Common myeloid progenitor, CD34-positive (primary cell): ENCODE measurements at regions not wholly inside any gene's neighbourhood (a gene's known extent, or its start where the extent isn't known, plus 50 kb on each side); places are given as distances from the start of the nearest gene placed in this dataset.

Experiments used
- CTCF ChIA-PET: fragments of 350-600 bp; sonication (Branson Sonifier 250); formaldehyde crosslinking; loops from one replicate; lab custom pipeline; 2021; ENCODE audit warnings: antibody characterized with exemption; lab: Charles Lee
- POLR2A ChIA-PET: fragments of 350-600 bp; sonication (Branson Sonifier 250); formaldehyde crosslinking; loops from one replicate; lab custom pipeline; 2021; ENCODE audit warnings: antibody characterized with exemption; lab: Charles Lee
- DNase-seq, 3 donors: peaks; one replicate each; pipeline versions ENCODE4 v3.0.0 to v3.0.0-alpha.2; 2013
- H3K27ac ChIP-seq, 2 experiments: 1 replicate in 1 of 2; 2 replicates in 1 of 2; pipeline ENCODE4 v1.7.0; 2013; ENCODE audit warnings: inconsistent platforms in 2 of 2, low read length in 2 of 2, mild to moderate bottlenecking in 2 of 2, low read depth in 1 of 2, moderate library complexity in 1 of 2; ENCODE audit not compliant: severe bottlenecking in 2 of 2, insufficient read depth in 1 of 2, poor library complexity in 1 of 2
- H3K27me3 ChIP-seq, 5 experiments: replicated peaks in 2 of 5; 1 replicate in 3 of 5; 2 replicates in 2 of 5; pipeline versions ENCODE4 v1.6.1 to v1.7.0; 2013; ENCODE audit warnings: low read length in 4 of 5, mild to moderate bottlenecking in 2 of 5, moderate library complexity in 2 of 5, inconsistent platforms in 1 of 5; ENCODE audit not compliant: insufficient read depth in 5 of 5, control insufficient read depth in 4 of 5
- H3K36me3 ChIP-seq, 4 experiments: 1 replicate in 2 of 4; 2 replicates in 2 of 4; pipeline versions ENCODE4 v1.6.1 to v1.7.0; 2013; ENCODE audit warnings: low read length in 3 of 4, control low read depth in 1 of 4, mild to moderate bottlenecking in 1 of 4; ENCODE audit not compliant: control insufficient read depth in 4 of 4, insufficient read depth in 4 of 4
- H3K4me1 ChIP-seq, 4 experiments: 1 replicate in 3 of 4; 2 replicates in 1 of 4; pipeline versions ENCODE4 v1.6.1 to v1.7.1; 2013; ENCODE audit warnings: low read length in 3 of 4, mild to moderate bottlenecking in 3 of 4, control low read depth in 1 of 4, inconsistent platforms in 1 of 4, moderate library complexity in 1 of 4; ENCODE audit not compliant: control insufficient read depth in 4 of 4, insufficient read depth in 4 of 4; ENCODE audit errors: control extremely low read depth in 1 of 4
- H3K4me3 ChIP-seq, 7 experiments: 1 replicate in 4 of 7; 2 replicates in 3 of 7; pipeline versions ENCODE4 v1.5.1 to v1.7.0; 2013; ENCODE audit warnings: mild to moderate bottlenecking in 7 of 7, low read length in 6 of 7, moderate library complexity in 6 of 7, inconsistent platforms in 2 of 7, low read depth in 2 of 7, control low read depth in 1 of 7; ENCODE audit not compliant: insufficient read depth in 4 of 7, control insufficient read depth in 1 of 7; ENCODE audit errors: extremely low read depth in 1 of 7
- H3K9me3 ChIP-seq, 5 experiments: 1 replicate in 4 of 5; 2 replicates in 1 of 5; pipeline versions ENCODE4 v1.6.1 to v1.7.1; 2013; ENCODE audit warnings: low read length in 4 of 5, mild to moderate bottlenecking in 2 of 5, inconsistent platforms in 1 of 5, low read depth in 1 of 5, moderate library complexity in 1 of 5; ENCODE audit not compliant: control insufficient read depth in 4 of 5, insufficient read depth in 2 of 5; ENCODE audit errors: control extremely low read depth in 1 of 5
- WGBS: methylation state at CpG from one replicate; pipeline ENCODE4 v1.1.5; 2013; ENCODE audit not compliant: insufficient coverage; 5-methylcytosine and 5-hydroxymethylcytosine counted together

DNA sequence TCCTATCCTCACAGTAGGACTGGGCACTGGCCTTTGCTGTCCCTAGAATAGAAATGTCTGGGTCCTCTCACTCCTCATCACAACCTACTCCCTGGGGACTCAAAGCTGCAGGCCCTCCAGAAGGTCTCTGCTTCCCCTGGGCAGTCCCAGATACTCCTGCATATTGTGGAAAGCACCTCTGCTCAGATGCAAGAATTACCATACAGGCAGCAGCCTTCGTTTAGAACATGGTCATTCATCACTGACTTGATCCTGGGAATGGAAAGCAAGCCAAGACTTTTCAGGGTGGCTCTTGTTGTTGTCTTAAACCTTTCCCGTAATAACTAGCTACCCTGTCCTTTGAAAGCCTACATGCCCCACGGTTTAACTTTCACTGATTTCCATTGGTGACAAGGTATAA is 53.1 kb upstream of the NPAS2 start:
- WGBS, result 88% methylated on average over 2 of the region's 3 CpGs
- no peak overlapping the region for H3K4me3 ChIP-seq
- H3K27me3 ChIP-seq, result peaks cover 0 to 21% (median 8%) of the 10 kb centered on the region in 5 experiments
- H3K9me3 ChIP-seq, result peaks cover 0 to 4% (median 0%) of the 10 kb centered on the region in 5 experiments
- no peak for DNase-seq
- H3K4me1 ChIP-seq, result no peaks in the 10 kb centered on the region
- H3K27ac ChIP-seq, result no peak overlapping the region
- no peaks in the 10 kb centered on the region for H3K36me3 ChIP-seq
- POLR2A ChIA-PET, result no interaction called here
- CTCF ChIA-PET, result interaction anchor here (1.1 kb wide), 1 partner anchor 12 kb away, joined by 3 read pairs; no protein-coding TSS in a partner anchor

DNA sequence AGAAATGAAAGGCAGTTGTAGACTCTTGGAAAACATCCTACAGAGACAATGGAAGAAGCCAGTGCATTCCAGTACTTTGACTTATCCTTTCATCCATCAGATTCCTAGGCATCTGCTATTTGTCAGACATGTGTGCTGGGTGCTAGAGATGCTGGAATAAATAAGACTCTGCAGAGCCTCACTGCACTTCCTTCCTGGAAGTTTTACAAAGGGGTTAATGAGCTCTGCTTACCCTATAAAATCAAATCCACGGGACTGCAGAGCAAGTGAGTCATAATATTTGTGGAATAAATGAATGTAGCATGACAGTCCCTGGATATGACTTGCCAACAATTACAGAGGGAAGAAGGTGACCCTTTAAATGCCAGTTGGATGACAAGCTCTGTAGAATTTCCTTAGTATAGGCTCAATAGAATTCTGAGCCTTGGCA is 52.7 kb upstream of the NPAS2 start:
- Histone ChIP-seq H3K27ac (no peak overlapping the region), H3K4me3 (no peak overlapping the region), H3K9me3 (peaks cover 0 to 4% (median 0%) of the 10 kb centered on the region in 5 experiments), H3K36me3 (no peaks in the 10 kb centered on the region), H3K4me1 (no peaks in the 10 kb centered on the region), H3K27me3 (peaks cover 0 to 21% (median 8%) of the 10 kb centered on the region in 5 experiments)
- ChIA-PET POLR2A (no interaction called here), CTCF (interaction anchor here (1.1 kb wide), 1 partner anchor 12 kb away, joined by 3 read pairs; no protein-coding TSS in a partner anchor)
- DNase-seq, result no peak
- WGBS, result no CpG with 5 or more reads among the region's 1 CpG

DNA sequence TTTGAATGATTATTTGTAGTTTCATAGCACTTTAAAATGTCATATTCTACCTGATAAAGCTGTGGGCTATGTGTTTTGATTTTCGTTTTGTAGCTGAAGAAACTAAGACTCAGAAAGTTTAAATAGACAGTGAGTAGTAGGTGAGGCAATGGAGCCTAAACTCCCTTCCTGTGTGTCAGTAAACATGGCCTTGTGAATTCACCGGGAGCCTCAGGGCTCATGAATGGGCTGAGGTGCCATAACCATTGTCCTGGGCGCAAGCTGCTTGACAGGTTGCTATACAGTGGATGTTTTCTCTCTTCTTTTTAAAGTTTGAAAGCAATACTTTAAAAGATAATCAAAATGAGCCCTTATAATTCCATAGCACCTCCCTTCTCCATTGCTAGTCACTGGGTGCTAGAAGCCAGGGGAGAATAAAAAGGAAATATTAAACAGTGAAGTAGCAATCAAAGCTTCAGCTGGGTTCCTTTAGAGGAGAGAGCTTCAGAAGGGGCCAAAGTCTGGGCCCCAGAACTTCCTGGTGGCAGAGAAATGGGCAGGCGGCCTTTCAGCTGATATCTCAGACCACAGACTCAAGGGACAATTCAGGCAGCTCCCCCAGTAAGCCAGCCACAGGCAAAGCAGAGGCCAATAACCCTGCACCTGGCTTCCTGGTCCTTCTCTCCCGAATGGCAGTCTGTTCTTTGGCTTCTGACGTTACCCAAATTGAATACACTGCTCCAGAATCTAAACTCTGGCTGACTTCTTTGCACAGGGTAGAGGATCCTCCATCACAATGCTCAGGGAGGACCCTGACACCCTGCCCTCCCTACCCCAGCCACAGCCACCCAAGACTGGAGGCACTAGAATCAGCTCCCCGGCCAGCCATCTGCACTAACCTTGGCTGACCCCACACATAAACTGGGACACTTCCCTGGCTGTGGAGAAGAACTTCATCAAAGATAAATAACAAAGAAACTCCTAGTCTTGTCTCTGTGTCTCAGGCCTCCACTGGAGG is 51.8 kb upstream of the NPAS2 start:
- Histone ChIP-seq H3K4me1 (no peaks in the 10 kb centered on the region), H3K4me3 (no peak overlapping the region), H3K9me3 (peaks cover 0 to 4% (median 0%) of the 10 kb centered on the region in 5 experiments), H3K27me3 (peaks cover 0 to 21% (median 8%) of the 10 kb centered on the region in 5 experiments), H3K36me3 (no peaks in the 10 kb centered on the region), H3K27ac (no peak overlapping the region)
- ChIA-PET POLR2A (no interaction called here), CTCF (interaction anchor here (1.1 kb wide), 1 partner anchor 13 kb away, joined by 3 read pairs; no protein-coding TSS in a partner anchor)
- WGBS, result 82% methylated on average over 3 of the region's 7 CpGs
- DNase-seq, result no peak
